C4-2B (cell line): ENCODE measurements at regions not wholly inside any gene's neighbourhood (a gene's known extent, or its start where the extent isn't known, plus 50 kb on each side); places are given as distances from the start of the nearest gene placed in this dataset.

ENCODE experiments used
- H3K27ac ChIP-seq: fragments of 450-650 bp; 2 replicates; pipeline ENCODE4 v1.5.1; 2017
- ZFX ChIP-seq: fragments of 450-650 bp; IDR thresholded peaks from 2 replicates; pipeline ENCODE4 v1.6.1; 2017
- TF ChIP-seq, protein P1 (sequence below): fragments of 450-650 bp; conservative IDR thresholded peaks from 2 replicates; pipeline ENCODE4 v1.5.1; 2017; ENCODE audit warnings: mild to moderate bottlenecking

DNA sequence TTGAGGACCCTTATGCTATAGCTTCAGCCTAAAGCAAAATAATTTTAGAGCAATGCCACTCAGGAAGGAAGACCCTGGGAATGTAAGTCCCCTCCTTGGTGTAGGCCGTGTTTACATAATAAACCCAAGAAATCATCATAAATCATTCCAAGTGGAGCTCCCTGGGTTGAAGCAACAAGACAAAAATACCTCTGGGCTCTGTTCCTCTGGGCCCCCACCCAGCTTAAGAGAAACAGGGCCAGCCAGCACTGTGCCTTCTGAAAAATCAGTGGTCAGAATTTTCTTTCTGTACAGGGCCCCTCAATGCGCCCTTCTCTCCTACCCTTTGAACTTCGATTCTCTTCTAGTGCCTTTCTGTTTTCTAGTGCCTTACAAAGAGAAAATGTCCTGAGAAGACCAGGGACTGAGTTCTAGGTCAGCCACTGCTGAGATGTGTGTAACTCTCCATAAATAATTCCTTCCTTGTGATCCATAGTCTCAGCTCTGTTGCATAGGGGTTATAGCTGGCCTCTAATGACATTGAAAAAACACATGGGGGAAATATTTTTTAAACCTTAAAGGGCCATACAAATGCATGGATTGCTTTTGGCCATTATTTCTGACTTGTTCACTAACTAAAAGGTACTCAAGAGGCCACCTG lies 101.0 kb downstream of the ADRB2 start:
- H3K27ac ChIP-seq, result no peak overlapping the region; the same call in 1 of the 2 replicates
- no peak for TF ChIP-seq ZFX
- TF ChIP-seq, protein P1, sequence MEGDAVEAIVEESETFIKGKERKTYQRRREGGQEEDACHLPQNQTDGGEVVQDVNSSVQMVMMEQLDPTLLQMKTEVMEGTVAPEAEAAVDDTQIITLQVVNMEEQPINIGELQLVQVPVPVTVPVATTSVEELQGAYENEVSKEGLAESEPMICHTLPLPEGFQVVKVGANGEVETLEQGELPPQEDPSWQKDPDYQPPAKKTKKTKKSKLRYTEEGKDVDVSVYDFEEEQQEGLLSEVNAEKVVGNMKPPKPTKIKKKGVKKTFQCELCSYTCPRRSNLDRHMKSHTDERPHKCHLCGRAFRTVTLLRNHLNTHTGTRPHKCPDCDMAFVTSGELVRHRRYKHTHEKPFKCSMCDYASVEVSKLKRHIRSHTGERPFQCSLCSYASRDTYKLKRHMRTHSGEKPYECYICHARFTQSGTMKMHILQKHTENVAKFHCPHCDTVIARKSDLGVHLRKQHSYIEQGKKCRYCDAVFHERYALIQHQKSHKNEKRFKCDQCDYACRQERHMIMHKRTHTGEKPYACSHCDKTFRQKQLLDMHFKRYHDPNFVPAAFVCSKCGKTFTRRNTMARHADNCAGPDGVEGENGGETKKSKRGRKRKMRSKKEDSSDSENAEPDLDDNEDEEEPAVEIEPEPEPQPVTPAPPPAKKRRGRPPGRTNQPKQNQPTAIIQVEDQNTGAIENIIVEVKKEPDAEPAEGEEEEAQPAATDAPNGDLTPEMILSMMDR, result no peak

GRCh38 chr5:148928141-148928540 lies 101.7 kb downstream of the ADRB2 start:
- TF ChIP-seq, protein P1, result no peak
- no peak for TF ChIP-seq ZFX

GRCh38 chr5:148931453-148932057 lies 105.1 kb downstream of the ADRB2 start:
- H3K27ac ChIP-seq, result no peak overlapping the region; the same call in 1 of the 2 replicates
- no peak for TF ChIP-seq ZFX
- TF ChIP-seq, protein P1, result no peak

More at GRCh38 chr5:148928141-148928540, 101.7 kb downstream of the ADRB2 start:
- no peak overlapping the region; the same call in 1 of the 2 replicates for H3K27ac ChIP-seq

DNA sequence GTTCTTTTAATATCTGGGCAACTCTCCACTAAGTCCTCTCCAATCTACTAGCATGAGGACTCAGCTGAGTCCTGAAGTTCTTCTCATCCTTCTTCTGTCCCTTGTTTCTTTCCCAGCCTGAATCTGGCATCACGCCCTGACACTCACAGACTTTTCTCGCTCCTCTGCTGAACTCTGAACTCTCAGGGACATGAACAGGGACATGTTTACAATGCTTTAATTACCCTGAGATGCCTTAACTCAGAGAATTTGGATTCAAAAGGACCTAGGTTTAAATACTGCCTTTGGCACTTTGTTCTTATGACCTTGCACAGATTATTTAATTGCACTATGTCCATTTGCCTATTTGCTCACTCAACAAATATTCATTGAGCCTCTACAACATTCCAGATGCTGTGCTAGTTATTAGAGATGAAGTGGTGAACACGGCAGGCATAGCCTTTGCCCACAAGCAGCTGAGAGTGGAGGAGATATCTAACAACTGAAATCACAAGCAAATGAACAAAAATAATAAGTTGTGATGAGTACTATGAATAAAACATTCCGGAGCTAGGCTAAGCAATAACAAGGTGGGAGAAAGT lies 106.0 kb downstream of the ADRB2 start:
- TF ChIP-seq, protein P1, result no peak
- no peak for TF ChIP-seq ZFX
- H3K27ac ChIP-seq, result no peak overlapping the region

GRCh38 chr5:148933903-148934432 lies 107.6 kb downstream of the ADRB2 start:
- H3K27ac ChIP-seq, result no peak overlapping the region
- no peak for TF ChIP-seq ZFX
- TF ChIP-seq, protein P1, result no peak

GRCh38 chr5:148934895-148935400 lies 108.5 kb downstream of the ADRB2 start:
- TF ChIP-seq, protein P1, result no peak
- no peak for TF ChIP-seq ZFX
- no peak overlapping the region for H3K27ac ChIP-seq

DNA sequence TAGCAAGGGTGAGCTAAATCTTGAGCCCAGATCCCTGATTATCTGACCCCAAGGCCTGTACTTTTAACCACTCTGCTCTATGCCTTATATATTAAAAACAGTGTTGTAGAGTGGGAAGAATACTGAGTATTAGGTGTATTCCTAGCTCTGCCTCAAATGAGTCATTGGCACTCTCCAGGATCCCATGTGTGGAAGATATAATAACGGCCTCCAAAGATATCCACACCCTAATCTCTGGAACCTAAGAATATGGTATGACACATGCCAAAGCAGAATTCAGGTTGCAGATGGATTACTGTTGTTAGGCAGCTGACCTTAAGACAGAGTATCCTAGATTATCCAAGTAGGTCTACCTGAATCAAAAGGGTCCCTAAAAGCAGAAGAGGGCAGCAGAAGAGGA lies 110.8 kb downstream of the ADRB2 start:
- TF ChIP-seq, protein P1, result no peak
- no peak for TF ChIP-seq ZFX
- no peak overlapping the region for H3K27ac ChIP-seq
